Loucy (cell line): ENCODE measurements at regions not wholly inside any gene's neighbourhood (a gene's known extent, or its start where the extent isn't known, plus 50 kb on each side); places are given as distances from the start of the nearest gene placed in this dataset.

Source experiments
- CTCF ChIP-seq: fragments of 200-600 bp; sonication (generic); conservative IDR thresholded peaks from 2 replicates; pipeline ENCODE4 v1.5.1; 2014; ENCODE audit warnings: mild to moderate bottlenecking, antibody characterized with exemption, low read length
- EZH2phosphoT487 ChIP-seq: fragments of 200-600 bp; IDR thresholded peaks from 2 replicates; pipeline ENCODE4 v1.6.1; 2018; ENCODE audit warnings: antibody characterized with exemption, mild to moderate bottlenecking, moderate library complexity, borderline replicate concordance

- TF ChIP-seq CTCF (peak; percentile 73), EZH2phosphoT487 (no peak)
These were observed 64.3 kb upstream of the PAK5 start for GRCh38 chr20:9903048-9903655.
